HepG2 (cell line): ENCODE measurements at regions not wholly inside any gene's neighbourhood (a gene's known extent, or its start where the extent isn't known, plus 50 kb on each side); places are given as distances from the start of the nearest gene placed in this dataset.

Source experiments
- ATAC-seq: fragments of 200-7000 bp; cut with Tn5 transposase; 3 replicates; pipeline ENCODE4 v1.9.1; 2020; ENCODE audit warnings: mild to moderate bottlenecking, moderate library complexity
- BruUV-seq: library from RNA; stranded (reverse); fragments of 400-500 nt; replicated peaks from 2 replicates; lab custom pipeline; 2021; lab: Mats Ljungman, UMichigan
- CTCF ChIA-PET: fragments of 300-600 bp; formaldehyde crosslinking; extraction: SDS; loops from one replicate; lab custom pipeline; 2021; ENCODE audit warnings: low total read pairs, inconsistent platforms, low intra/inter-chr PET ratio; lab: Yijun Ruan, JAX
- POLR2A ChIA-PET: fragments of 350-600 bp; sonication (Branson Sonifier 250); formaldehyde crosslinking; loops from one replicate; lab custom pipeline; 2020; ENCODE audit warnings: antibody characterized with exemption, inconsistent platforms; lab: Yijun Ruan, JAX
- DNase-seq: peaks from one replicate; pipeline ENCODE4 v3.0.0-alpha.2; 2015; ENCODE audit warnings: low spot score
- FAIRE-seq: peaks from 3 replicates; lab custom pipeline; 2011; peaks lifted over from hg19 to GRCh38; lab: Jason Lieb, UNC
- H2AFZ ChIP-seq: one replicate; pipeline ENCODE4 v1.6.1; 2011; ENCODE audit warnings: low read length, inconsistent platforms
- H3K27ac ChIP-seq: fragments of 300-600 bp; 3 replicates; pipeline ENCODE4 v1.8.0; 2011; ENCODE audit warnings: mixed run types, mild to moderate bottlenecking, mixed read lengths, low read length, inconsistent platforms; ENCODE audit not compliant: insufficient read depth; ENCODE audit errors: extremely low read length
- H3K27me3 ChIP-seq, 2 experiments: fragments of 200-600 bp in 1 of 2; 2 replicates in 1 of 2; 3 replicates in 1 of 2; pipeline versions ENCODE4 v1.6.0 to v1.8.0; 2011; ENCODE audit warnings: low read length in 2 of 2, mild to moderate bottlenecking in 2 of 2, moderate library complexity in 2 of 2, inconsistent platforms in 1 of 2; ENCODE audit not compliant: insufficient read depth in 2 of 2, control insufficient read depth in 1 of 2
- H3K36me3 ChIP-seq, 2 experiments: fragments of 200-600 bp in 1 of 2; replicated peaks in 1 of 2; 2 replicates in 1 of 2; 3 replicates in 1 of 2; pipeline versions ENCODE4 v1.5.1 to v1.8.0; 2011; ENCODE audit warnings: low read length in 2 of 2, inconsistent platforms in 1 of 2; ENCODE audit not compliant: insufficient read depth in 2 of 2, control insufficient read depth in 1 of 2
- H3K4me1 ChIP-seq: 2 replicates; pipeline ENCODE4 v1.5.1; 2012; ENCODE audit warnings: low read length, inconsistent platforms; ENCODE audit not compliant: insufficient read depth
- H3K4me2 ChIP-seq: 2 replicates; pipeline ENCODE4 v1.6.0; 2011; ENCODE audit warnings: low read depth, low read length, inconsistent platforms
- H3K4me3 ChIP-seq, 3 experiments: fragments of 200-600 bp in 1 of 3; sonication (generic), shearing (Covaris generic) in 1 of 3; replicated peaks in 1 of 3; 2 replicates each; pipeline ENCODE4 v1.5.1; 2011 to 2016; ENCODE audit warnings: low read length in 3 of 3, inconsistent platforms in 2 of 3, low read depth in 2 of 3, mild to moderate bottlenecking in 2 of 3, control low read depth in 1 of 3, mixed read lengths in 1 of 3; ENCODE audit not compliant: insufficient read depth in 1 of 3
- H3K79me2 ChIP-seq: one replicate; pipeline ENCODE4 v1.6.1; 2011; ENCODE audit warnings: low read length, inconsistent platforms; ENCODE audit not compliant: insufficient read depth
- H3K9ac ChIP-seq: 2 replicates; pipeline ENCODE4 v1.6.0; 2011; ENCODE audit warnings: mild to moderate bottlenecking, low read depth, low read length, inconsistent platforms; ENCODE audit not compliant: insufficient read depth
- H3K9me3 ChIP-seq: 2 replicates; pipeline ENCODE4 v1.5.1; 2012; ENCODE audit warnings: mild to moderate bottlenecking, low read length
- H4K20me1 ChIP-seq: 2 replicates; pipeline ENCODE4 v1.6.0; 2011; ENCODE audit warnings: inconsistent platforms, mild to moderate bottlenecking, low read length, moderate library complexity; ENCODE audit not compliant: insufficient read depth
- ATF7-NPFF ChIP-seq: sonication (generic); formaldehyde crosslinking; IDR thresholded peaks from 2 replicates; pipeline ENCODE4 v1.8.1; 2023; ENCODE audit warnings: mild to moderate bottlenecking, low read depth, missing genetic modification reagents, moderate library complexity
- ELF1 ChIP-seq: sonication (generic); formaldehyde crosslinking; IDR thresholded peaks from 2 replicates; pipeline ENCODE4 v1.4.0; 2020; ENCODE audit warnings: missing genetic modification reagents
- GRHL1 ChIP-seq: sonication (generic); formaldehyde crosslinking; conservative IDR thresholded peaks from 2 replicates; pipeline ENCODE4 v1.8.0; 2022; ENCODE audit warnings: missing genetic modification reagents
- KDM1A ChIP-seq: IDR thresholded peaks from 2 replicates; pipeline ENCODE4 v1.6.1; 2016; ENCODE audit warnings: missing compliant biosample characterization
- NFATC3 ChIP-seq: sonication (generic); formaldehyde crosslinking; IDR thresholded peaks from 2 replicates; pipeline ENCODE4 v1.5.1; 2020; ENCODE audit warnings: mild to moderate bottlenecking, missing genetic modification reagents
- PRDM4 ChIP-seq: sonication (generic); formaldehyde crosslinking; IDR thresholded peaks from 2 replicates; pipeline ENCODE4 v1.9.0; 2021; ENCODE audit warnings: missing genetic modification reagents, borderline replicate concordance
- RBAK ChIP-seq: sonication (generic); formaldehyde crosslinking; IDR thresholded peaks from 2 replicates; pipeline ENCODE4 v1.5.1; 2020; ENCODE audit warnings: mild to moderate bottlenecking, missing genetic modification reagents
- SNAI1 ChIP-seq: sonication (generic); formaldehyde crosslinking; IDR thresholded peaks from 2 replicates; pipeline ENCODE4 v1.5.0; 2020; ENCODE audit warnings: mild to moderate bottlenecking, missing genetic modification reagents, borderline replicate concordance
- TOE1 ChIP-seq: sonication (generic); formaldehyde crosslinking; IDR thresholded peaks from 2 replicates; pipeline ENCODE4 v1.4.0; 2020; ENCODE audit warnings: mild to moderate bottlenecking, missing genetic modification reagents
- TSC22D2 ChIP-seq: sonication (generic); formaldehyde crosslinking; IDR thresholded peaks from 2 replicates; pipeline ENCODE4 v1.5.1; 2020; ENCODE audit warnings: missing genetic modification reagents, mild to moderate bottlenecking, borderline replicate concordance
- ZNF138 ChIP-seq: sonication (generic); formaldehyde crosslinking; IDR thresholded peaks from 2 replicates; pipeline ENCODE4 v1.5.0; 2020; ENCODE audit warnings: mild to moderate bottlenecking, low read depth, missing genetic modification reagents
- ZNF383 ChIP-seq: sonication (generic); formaldehyde crosslinking; IDR thresholded peaks from 2 replicates; pipeline ENCODE4 v1.4.0; 2020; ENCODE audit warnings: missing genetic modification reagents, mild to moderate bottlenecking, borderline replicate concordance
- ZNF768 ChIP-seq: sonication (generic); formaldehyde crosslinking; IDR thresholded peaks from 2 replicates; pipeline ENCODE4 v1.4.0; 2020; ENCODE audit warnings: missing genetic modification reagents
- whole genome bisulfite sequencing: methylation state at CpG from one replicate; pipeline ENCODE4 v1.1.6; 2017; ENCODE audit warnings: low lambda C conversion rate; 5-methylcytosine and 5-hydroxymethylcytosine counted together
- in situ Hi-C: cut with HindIII; loops from 2 replicates; pipeline ENCODE4 v1.10.0; 2017; ENCODE audit warnings: low pct_unique_long_range_greater_than_20kb; ENCODE audit not compliant: extremely low pct_ligation_motif_present
- intact Hi-C: fragments of 100-400 bp; cut with micrococcal nuclease; formaldehyde crosslinking; loops from one replicate; pipeline ENCODE4 v1.10.0; 2022; ENCODE audit not compliant: unreplicated experiment
- TF ChIP-seq, protein P1 (sequence below): sonication (generic); formaldehyde crosslinking; IDR thresholded peaks from 2 replicates; pipeline ENCODE4 v1.5.0; 2020; ENCODE audit warnings: mild to moderate bottlenecking, missing genetic modification reagents
- TF ChIP-seq, protein P2 (sequence below): sonication (generic); formaldehyde crosslinking; IDR thresholded peaks from 2 replicates; pipeline ENCODE4 v1.8.0; 2022; ENCODE audit warnings: missing genetic modification reagents, low read depth, mild to moderate bottlenecking, borderline replicate concordance

GRCh38 chr11:127653076-127653475 is 652.5 kb upstream of the KIRREL3 start:
- Histone ChIP-seq H3K4me3 (no peak overlapping the region), H3K9ac (no peak overlapping the region), H2AFZ (no peak overlapping the region), H3K4me2 (no peak overlapping the region), H3K36me3 (no peaks in the 10 kb centered on the region), H4K20me1 (no peaks in the 10 kb centered on the region), H3K4me1 (no peaks in the 10 kb centered on the region), H3K9me3 (peaks cover 68% of the 10 kb centered on the region), H3K27me3 (no peaks in the 10 kb centered on the region), H3K27ac (no peak overlapping the region), H3K79me2 (no peaks in the 10 kb centered on the region)
- BruUV-seq: no TSS peak
- no peak for ATAC-seq
- CTCF ChIA-PET: no interaction called here
- TF ChIP-seq ZNF768 (CRISPR knock-in tag) (no peak), GRHL1 (CRISPR knock-in tag) (no peak), RBAK (CRISPR knock-in tag) (no peak), TOE1 (CRISPR knock-in tag) (no peak), PRDM4 (CRISPR knock-in tag) (no peak), ATF7-NPFF (CRISPR knock-in tag) (no peak), ZNF138 (CRISPR knock-in tag) (no peak), TSC22D2 (CRISPR knock-in tag) (no peak), ELF1 (CRISPR knock-in tag) (no peak), NFATC3 (CRISPR knock-in tag) (no peak), KDM1A (CRISPR knock-in tag) (no peak), ZNF383 (CRISPR knock-in tag) (no peak), SNAI1 (CRISPR knock-in tag) (no peak)
- TF ChIP-seq, protein P1, sequence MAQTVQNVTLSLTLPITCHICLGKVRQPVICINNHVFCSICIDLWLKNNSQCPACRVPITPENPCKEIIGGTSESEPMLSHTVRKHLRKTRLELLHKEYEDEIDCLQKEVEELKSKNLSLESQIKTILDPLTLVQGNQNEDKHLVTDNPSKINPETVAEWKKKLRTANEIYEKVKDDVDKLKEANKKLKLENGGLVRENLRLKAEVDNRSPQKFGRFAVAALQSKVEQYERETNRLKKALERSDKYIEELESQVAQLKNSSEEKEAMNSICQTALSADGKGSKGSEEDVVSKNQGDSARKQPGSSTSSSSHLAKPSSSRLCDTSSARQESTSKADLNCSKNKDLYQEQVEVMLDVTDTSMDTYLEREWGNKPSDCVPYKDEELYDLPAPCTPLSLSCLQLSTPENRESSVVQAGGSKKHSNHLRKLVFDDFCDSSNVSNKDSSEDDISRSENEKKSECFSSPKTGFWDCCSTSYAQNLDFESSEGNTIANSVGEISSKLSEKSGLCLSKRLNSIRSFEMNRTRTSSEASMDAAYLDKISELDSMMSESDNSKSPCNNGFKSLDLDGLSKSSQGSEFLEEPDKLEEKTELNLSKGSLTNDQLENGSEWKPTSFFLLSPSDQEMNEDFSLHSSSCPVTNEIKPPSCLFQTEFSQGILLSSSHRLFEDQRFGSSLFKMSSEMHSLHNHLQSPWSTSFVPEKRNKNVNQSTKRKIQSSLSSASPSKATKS (CRISPR knock-in tag): no peak
- TF ChIP-seq, protein P2, sequence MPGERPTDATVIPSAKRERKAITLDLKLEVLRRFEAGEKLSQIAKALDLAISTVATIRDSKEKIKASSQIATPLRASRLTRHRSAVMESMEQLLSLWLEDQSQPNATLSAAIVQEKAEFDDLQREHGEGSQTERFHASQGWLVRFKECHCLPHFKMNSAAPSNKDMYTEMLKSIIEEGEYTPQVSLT: no peak
- no peak for FAIRE-seq
- POLR2A ChIA-PET: no interaction called here
- in situ Hi-C loops (no loop called here), intact Hi-C loops (no loop called here)
- no peak for DNase-seq
- 11% methylated on average over 4 of the region's 4 CpGs for WGBS
